ENCODE measurements at regions not wholly inside any gene's neighbourhood (a gene's known extent, or its start where the extent isn't known, plus 50 kb on each side); places are given as distances from the start of the nearest gene placed in this dataset.

DNA sequence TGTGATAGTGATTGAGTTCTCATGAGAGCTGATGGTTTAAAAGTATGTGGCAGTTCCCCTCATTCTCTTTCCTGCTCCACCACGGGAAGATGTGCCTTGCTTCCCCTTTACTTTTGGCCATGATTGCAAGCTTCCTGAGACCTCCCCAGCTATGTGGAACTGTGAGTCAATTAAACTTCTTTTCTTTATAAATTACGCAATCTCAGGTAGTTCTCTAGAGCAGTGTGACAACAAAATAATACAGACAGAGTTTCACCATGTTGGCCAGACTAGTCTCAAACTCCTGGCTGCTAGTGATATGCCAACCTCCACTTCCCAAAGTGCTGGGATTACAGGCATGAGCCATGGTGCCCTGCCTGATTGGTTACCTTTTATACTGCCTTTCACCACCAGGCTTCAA is 755.2 kb downstream of the METTL15 start:
- DNase-seq, result no peak

DNA sequence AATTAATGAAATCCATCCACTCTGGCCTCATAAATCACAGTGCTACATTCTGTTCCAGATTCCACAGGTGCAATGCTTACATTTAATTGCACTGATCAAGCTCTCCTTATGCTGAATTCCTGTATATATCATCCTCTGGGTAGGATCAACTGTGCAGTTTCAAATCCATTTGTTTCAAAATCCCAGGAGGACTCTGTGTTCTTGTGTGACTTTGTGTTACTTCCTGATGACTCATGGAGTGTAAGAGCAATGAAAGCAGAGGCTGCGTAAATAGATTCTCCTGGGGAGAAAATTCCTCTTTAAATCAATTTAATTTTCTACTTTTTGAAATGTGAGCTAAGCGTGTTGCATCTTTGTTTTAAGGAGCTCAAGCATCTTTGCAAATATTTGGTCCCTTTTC is 752.7 kb downstream of the METTL15 start:
- DNase-seq, result no peak

DNA sequence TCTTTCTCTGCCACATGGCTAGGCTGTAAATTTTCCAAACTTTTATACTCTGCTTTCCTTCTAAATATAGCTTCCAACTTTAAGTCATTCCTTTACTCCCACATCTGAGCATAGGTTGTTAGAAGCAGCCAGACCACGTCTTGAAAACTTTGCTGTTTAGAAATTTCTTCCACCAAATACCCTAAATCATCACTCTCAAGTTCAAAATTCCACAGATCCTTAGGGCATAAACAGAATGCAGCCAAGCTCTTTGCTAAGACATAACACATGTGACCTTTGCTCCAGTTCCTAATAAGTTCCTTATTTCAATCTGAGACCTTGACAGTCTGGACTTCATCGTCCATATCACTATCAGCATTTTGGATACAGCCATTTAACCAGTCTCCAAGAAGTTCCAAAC is 749.9 kb downstream of the METTL15 start:
- DNase-seq, result no peak

DNA sequence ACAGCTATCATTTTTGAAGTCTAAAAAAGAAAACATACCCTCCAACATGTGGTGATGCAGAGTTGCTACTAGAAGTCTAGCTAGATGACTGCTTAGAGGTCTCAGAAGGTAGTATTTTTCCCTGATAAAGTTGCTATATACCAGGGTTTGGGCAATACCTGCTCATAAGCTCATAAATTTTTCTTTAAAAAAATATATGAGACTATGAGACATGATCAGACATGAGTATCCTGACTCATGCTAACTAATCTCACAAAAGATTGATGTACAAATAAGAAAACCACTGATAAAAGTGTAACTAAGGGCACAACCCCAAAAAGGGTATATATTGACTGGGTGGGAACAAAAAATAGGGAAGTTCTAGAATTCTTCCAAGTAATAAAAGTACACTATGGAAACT is 740.9 kb downstream of the METTL15 start:
- no peak for DNase-seq

DNA sequence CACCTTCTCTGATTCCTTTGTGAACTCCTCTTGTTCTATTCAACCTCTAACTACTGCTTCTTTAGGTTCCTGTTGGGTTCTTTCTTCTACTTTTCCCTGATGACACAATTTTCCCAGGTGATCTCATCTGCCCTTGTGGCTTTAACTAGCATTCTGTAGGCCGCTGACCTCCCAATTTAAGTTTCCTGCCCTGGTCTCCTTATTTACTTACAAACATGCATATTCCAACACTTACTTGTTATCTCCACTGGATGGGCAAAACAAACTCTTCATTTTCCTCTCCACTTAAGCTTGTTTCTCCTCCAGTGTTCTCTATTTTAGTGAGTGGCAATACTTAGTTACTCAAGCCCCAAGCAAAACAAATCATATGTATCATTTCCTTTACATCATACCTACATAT is 734.5 kb downstream of the METTL15 start:
- DNase-seq, result no peak

DNA sequence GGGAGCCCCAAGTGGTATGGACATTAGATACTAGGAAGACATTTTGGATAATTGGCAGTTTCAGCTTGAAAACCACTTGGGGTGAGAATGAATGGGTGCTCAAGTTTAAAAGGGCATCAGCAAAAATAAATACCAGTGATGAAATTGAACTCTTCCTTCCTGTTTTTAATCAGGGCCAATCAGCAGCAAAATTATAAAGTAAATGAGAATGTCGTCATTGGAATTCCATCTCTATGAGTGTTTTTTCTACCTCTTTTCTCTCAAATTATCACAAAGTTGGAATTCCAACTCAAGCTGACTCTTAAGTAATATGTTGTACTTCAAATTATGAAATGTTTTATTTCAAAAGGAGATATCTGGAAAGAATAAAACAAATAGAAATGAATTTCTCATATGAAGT is 730.6 kb downstream of the METTL15 start:
- DNase-seq, result no peak

DNA sequence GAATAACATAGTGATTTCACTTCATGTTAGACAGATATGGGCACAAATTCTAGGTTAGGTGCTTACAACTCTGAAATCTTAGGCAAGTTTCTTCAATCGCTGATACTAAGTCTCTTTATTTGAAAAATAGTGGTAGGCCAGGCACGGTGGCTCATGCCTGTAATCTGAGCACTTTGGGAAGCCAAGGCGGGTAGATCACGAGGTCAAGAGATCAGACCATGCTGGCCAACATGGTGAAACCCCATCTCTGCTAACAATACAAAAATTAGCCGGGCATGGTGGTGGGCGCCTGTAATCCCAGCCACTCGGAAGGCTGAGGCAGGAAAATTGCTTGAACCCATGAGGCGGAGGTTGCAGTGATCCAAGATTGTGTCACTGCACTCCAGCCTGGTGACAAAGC is 729.4 kb downstream of the METTL15 start:
- DNase-seq, result no peak

DNA sequence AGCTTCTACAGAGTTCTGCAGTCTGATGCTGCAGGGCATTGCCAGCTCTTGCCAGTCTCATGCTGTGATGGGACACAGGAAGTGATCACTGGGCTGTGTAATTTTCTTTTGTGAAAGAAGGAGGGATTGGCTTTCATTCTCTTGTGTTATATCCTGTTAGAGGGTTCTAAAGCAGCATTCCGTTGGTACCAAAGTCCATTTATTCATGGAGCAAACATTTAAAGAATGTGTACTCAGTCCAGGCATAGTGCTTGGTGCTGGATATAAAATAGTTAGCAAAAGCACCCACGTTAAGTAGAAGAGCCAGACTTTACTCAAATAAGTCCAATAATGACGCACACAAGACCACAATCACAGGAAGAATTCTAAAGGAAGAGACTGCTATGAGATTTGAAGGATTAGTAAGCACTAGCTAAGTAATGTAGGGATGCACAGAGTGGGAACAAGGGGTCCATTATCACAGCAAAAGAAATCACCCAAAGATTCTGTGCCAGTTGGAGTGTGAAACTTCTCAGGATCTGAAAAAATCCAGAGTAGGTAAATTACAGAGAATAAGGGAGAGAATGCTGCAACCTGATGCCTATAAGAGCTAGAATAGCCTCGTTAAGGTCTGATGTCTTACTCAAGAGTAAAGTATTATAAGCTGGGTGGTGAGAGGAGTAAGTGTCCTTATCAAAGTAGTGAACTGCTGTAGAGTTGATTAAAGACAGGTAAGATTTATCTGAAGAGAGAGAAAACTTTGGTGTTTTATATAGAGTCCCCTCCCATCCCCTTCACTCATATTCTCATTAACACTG is 728.3 kb downstream of the METTL15 start:
- DNase-seq, result no peak

DNA sequence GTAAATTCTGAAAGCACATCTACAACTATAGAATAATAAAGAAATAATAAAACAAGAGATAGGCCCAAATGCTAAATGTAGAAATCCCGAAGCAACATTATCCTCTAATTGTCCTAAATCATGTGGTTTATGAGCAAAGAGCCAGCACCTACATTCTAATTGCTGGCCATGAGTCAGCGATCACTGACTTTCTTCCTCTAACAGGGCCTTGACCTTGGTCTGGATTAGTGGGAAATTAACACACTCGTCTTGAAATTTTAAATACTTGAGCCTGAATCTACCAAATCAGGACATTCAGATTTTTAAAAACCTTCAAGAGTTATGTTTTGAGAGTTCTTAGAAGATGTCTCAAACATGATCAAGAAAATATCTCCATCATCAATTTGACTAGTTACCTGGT is 727.6 kb downstream of the METTL15 start:
- no peak for DNase-seq

DNA sequence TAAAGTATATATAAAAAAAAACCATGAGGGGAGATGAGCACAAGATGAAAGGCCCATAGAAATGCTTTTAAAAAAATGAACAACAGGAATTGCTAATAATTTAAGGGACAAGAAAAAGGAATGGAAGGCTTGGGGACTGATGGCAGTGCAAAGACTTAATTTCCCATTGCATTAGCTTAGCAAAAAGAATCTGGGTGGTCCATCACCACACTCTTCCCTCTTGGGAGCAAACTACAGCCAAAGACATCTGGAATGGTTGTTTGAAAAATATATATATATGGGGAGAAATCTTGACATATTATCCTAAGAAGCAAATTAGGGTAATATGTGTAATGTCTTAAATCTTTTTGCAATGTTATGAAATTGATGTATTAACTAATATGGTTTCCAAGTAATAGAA is 727.1 kb downstream of the METTL15 start:
- DNase-seq, result no peak

DNA sequence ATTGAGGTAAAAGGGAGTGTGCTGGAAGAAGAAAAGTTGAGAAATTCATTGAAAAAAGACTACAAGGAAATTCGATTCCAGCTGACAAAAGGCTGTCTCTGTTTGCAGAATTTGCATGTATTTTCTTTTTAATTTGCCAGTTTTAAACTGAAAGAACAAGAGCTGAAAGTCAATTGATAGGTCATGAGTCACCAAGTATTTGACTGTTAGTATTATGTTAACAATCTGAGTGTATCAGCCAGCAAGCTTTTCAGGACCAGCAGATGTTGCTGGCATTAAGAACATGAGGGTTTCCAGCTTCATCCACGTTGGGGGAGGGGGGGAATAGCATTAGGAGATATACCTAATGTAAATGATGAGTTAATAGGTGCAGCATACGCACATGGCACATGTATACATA is 726.7 kb downstream of the METTL15 start:
- no peak for DNase-seq

DNA sequence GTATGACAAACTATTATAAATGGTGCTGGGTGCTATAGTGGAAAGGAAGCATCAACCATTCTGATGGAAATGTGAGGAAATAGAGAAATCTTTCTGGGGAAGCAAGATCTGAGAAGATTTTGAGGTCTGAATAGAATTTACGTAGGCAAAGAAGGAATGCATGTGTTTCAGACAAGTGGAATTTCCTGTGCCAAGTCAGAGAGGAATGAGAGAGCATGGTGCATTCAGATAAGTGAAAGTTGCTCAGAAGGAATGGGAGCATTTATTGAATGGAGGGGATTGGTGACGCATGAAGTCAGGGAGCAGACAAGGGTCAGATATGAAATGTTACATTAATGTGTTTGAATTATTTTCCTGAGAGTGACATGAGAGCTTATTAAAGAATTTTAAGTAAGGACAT is 725.5 kb downstream of the METTL15 start:
- DNase-seq, result no peak

DNA sequence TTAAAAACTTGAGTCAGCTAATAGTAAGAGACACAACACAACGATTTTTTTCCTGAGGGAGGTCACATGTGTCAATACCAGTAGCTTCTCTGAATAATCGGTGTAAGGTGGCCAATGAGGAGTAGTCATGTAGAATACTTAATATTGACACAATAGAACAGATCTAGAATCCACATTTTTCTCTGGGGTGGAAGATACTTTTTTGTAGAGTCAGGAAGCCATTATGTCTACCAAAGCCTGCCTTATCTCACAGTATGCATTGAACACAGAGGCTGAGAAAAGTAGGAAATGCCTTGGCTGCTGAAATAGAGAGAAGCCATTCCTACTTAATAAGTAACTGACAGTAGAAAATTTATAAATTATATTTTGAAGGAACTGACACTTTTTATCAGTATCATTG is 725.0 kb downstream of the METTL15 start:
- DNase-seq, result no peak

DNA sequence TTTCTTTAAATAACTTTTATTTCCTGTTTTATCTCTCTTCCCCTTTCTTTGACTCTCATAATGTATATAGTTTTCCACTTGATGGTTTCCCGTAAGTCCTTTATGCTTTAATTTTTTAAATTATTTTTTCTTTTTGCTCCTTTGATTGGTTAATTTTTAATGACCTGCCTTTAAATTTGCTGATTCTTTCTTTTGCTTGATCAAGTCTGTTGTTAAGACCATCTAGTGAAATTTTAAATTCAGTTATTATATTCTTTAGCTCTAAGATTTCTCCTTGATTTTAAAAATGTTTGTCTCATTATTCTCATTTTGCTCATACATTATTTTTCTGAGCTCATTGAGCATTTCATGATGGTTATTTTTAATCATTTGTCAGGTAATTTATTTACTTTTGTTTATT is 718.6 kb downstream of the METTL15 start:
- DNase-seq, result no peak

DNA sequence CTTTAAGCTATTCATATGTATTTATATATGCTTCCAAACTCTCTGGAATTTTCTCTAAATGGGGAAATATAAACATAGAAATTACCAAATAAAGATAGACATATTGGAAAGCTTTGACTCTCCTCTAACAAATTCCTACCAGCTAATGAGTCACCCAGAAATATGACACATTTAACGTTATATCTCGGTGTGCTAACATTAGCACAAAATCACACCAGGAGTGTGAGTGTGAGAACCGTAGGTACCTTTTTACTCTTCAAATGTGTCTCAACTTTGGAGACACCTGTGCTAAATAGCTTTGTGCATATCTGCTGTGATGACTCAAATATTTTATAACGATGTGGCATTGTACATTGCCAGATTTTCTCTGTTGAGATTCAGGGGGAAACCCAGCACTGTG is 714.4 kb downstream of the METTL15 start:
- DNase-seq, result no peak

DNA sequence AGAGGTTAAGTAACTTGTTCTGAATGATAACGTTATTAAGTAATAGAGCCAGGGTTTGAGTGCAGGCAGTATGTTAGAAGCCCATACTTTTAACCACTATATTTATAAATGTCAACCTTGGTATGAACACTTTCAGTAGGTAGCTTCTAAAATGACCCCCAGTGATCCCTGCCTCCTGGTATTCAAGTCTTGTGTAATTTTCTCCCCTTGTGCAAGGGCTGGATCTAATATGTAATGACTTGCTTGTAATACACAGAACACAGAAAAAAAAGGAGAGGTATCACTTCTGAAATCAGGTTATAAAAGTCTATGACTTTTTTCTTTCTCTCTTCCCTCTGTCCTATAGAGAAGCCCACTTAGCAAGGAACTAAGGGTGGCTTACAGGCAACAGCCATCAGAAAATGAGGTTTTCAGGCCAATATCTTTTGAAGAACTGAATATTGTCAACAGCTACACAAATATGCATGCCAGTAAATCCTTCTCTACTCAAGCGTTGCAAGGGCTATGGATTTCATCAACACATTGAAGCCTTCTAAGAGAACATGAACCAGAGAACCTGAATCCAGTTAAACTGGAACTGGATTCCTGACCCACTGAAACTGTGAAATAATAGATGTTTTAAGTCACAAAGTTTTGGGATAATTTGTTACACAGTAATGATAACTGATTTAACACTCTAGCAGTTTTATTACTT is 712.3 kb downstream of the METTL15 start:
- DNase-seq, result no peak

DNA sequence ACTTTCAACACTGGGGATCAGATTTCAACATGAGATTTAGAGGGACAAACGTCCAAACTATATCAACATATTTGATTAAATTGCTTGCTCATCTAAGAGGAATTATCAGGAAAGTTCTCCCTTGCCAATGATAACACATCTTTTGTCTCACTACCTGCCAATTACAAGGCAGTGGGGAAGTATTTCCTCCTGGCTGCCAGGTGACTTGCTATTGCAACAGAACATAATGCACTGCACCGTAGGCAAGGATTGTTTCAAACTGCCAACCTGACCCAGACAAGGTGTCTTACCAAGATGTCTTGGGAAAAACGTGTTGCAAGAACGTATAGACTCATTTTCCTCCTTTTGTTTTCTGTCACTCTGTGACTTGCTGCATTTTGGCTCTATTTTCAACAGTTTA is 711.6 kb downstream of the METTL15 start:
- no peak for DNase-seq

DNA sequence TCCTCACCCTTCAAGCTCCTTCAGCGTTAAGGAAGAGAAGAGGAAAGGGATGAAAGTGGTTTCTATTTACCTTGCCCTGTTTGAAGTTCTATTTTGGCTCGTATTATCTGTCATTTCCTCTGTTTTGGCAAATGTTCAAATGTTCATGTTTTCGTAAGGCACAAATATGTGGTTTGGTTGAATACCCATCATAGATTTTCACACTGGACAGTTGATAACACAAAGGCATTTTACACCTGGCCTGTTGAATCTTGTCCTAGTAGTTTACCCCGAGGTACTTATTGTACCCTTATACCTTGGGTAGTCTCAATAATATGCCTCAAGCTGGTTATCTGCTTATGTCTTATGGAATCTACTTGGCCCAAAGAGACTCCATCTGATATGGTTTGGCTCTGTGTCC is 706.9 kb downstream of the METTL15 start:
- no peak for DNase-seq

DNA sequence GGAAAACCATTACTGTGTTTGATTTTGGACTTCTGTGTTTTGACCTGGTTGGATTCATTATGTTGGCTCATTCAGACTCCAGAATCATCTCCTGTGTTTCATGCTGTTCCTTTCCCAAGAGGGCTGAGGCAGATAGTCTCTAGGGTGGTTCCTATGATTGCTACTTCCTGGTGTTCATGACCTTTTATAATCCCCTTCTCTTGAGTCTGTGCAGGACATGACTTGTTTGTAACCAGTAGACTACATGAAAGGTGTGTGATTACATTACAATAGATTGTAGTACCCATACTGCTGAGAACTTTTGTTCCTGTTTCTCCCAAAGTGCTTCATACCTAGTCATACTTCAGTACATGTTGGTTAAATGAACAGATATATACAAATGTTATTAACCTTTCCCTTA is 700.6 kb downstream of the METTL15 start:
- no peak for DNase-seq

DNA sequence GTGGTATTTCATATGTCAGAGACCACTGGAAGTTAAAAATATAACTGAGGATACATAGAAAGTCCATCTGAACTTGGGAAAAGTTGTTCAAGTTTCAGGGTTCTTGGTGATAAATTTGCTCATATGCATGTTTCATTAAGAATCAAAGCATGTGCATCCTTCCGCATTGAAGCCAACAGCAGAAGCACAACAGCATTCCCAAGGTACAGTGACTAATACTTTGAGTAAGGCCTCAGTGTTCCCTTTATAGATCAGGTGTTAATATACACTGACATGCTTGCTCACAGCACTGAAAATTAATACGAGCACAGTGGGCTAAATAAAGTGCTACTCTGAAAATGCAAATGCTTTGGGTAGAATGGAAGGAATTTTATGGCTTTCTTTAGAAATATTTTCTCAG is 691.1 kb downstream of the METTL15 start:
- no peak for DNase-seq

DNA sequence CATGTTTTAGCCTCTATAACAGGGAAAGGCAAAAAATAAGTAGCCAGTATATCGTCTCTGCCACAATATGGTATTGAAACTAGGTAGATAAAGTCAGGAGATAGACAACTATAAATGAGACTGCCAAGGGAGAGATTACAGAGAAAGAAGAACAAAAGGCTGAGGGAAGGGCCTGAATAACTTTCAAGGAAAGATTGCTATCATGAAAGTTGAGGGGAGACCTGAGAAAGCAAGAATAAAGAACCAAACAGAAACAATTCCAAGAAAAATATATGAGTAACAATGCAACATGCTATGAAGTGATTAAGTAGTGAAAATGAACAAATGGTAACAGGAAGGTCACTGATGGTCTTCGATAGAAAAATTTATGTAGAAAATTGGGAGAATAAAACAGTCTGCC is 690.1 kb downstream of the METTL15 start:
- no peak for DNase-seq

DNA sequence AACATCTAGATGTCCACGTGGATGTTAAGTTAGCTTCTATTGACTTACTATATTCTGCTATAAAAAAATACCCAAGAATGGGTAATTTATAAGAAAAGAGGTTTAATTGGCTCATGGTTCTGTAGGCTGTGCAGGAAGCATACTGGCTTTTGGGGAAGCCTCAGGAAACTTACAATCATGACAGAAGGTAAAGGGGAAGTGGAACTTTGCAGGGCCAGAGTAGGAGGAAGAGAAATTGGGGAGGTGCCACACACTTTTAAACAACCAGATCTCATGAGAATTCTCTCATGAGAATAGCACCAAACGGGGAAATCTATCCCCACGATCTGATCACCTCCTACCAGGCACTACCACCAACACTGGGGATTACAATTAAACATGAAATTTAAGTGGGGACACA is 689.3 kb downstream of the METTL15 start:
- no peak for DNase-seq

DNA sequence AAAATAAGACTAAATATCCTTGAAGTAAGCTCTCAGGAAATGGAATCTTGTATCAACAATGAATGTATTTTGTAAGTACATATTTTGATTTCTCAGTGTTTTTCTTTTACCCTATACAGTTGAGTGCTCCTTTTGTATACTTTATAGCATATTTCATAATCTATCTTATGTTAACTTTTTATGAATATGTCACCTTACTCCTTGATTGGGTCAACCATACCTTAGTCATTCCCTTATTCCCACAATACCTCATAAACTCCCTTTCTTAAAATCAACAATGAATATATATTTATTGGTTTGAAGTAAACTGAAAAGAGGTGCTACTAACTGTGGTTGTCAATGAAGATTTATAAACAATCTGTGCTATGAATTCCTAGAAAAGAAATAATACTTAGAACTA is 686.2 kb downstream of the METTL15 start:
- DNase-seq, result no peak

DNA sequence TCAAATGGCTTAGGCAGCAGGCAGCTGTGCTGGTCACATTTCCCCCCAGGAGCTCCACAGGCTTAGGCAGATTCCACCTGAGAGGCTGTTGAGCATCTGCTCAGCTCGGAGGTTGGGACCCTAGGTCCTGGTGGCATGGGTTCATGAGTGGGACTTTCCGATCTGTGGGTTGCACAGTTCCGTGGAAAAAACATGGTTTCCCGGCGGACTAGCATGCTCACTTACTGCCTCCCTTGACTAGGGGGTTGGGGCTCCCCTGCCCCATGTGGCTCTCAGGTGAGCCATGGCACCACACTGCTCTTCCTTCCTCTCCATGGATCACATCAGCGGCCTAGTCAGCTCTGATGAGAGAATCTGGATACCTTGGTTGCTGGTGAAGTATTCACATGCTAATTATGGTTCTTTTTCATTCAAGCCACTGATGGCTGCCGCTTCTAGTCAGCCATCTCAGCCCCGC is 685.1 kb downstream of the METTL15 start:
- DNase-seq, result no peak

DNA sequence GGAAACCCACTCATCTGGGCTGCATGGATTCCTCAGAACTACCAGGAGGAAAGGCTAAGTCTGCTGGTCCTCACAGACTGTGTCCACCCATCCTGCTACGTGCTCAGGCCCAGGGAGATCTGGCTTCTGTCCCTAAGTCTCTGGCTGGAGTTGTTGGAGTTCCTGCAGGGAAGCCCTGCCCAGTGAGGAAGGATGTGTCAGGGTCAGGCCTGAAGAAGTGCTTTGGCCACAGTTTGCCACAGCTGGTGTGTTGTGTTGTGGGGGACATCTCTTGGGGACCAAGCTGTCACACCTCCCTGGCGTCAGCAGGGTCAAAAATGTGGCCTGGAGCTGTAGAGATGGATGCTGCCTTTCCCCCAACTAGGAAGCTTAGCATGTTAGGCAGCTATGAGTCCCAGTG is 684.7 kb downstream of the METTL15 start:
- DNase-seq, result no peak
